GM19025 (cell line): ENCODE measurements at regions not wholly inside any gene's neighbourhood (a gene's known extent, or its start where the extent isn't known, plus 50 kb on each side); places are given as distances from the start of the nearest gene placed in this dataset.

Source experiments
- ATAC-seq: cut with Tn5 transposase; IDR thresholded peaks from one replicate; pipeline ENCODE4 v1.9.1; 2021; ENCODE audit warnings: mild to moderate bottlenecking, low read depth, moderate library complexity; ENCODE audit not compliant: unreplicated experiment

GRCh38 chr2:204219196-204219595 lies 282.6 kb downstream of the ICOS start:
- no peak for ATAC-seq

DNA sequence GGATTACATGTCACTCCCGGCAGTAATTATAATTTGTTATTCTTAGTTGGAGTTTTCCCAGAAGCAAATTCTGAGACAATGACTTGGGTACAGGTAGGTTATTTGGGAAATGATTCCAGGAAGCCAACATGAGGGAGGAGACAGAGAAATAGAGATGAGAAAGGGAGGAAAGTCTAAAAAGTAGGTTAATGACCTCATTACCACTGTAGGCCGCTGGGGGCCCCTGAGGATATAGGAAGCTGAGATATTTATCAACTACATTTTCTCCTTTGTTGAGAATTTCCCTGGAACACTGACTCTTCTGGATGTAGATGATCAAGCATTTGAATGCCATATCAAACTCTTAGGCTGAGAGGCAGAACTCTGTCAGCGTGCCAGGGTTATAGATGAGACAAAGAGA lies 284.3 kb downstream of the ICOS start:
- no peak for ATAC-seq

- no peak for ATAC-seq
Observed at GRCh38 chr2:204223046-204223445, 286.5 kb downstream of the ICOS start.

DNA sequence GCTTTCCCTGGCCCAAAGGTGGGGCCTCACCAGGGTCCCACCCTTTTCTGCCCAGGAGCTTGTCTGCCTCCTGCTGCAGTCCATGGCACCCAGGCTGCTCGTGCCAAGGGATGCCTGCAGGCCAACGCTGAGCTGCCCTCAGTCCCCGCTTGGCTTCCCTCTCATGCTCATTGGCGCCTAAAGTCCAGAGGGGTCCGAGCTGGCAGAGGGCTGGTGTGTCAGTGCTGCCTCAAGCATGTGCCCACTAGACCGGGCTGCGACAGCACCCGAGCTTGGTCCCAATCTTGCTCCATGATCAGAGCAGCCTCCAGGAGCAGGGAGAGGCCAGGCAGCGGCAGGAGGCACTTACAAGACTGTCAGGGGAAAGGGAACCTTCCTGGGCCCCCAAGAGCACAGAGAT lies 287.0 kb downstream of the ICOS start:
- ATAC-seq = no peak

DNA sequence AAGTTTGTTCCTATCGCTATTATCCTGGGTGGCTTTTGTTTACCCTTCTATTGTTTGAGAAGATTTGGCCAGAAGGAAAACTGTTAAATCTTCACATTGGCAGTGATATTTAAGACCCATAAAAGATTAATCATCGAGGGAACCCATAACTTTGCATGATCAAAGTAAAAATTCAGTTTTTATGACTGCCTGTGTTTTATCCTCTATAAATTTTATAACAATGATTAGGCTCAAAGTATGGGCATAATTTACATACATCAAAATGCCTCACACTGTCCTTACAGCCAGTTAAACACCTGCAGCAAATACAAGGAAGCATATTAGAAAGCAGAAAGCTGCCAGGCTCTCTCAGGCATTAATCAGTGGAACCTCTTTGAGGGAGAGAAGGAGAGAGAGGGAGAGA lies 289.1 kb downstream of the ICOS start:
- ATAC-seq = no peak

DNA sequence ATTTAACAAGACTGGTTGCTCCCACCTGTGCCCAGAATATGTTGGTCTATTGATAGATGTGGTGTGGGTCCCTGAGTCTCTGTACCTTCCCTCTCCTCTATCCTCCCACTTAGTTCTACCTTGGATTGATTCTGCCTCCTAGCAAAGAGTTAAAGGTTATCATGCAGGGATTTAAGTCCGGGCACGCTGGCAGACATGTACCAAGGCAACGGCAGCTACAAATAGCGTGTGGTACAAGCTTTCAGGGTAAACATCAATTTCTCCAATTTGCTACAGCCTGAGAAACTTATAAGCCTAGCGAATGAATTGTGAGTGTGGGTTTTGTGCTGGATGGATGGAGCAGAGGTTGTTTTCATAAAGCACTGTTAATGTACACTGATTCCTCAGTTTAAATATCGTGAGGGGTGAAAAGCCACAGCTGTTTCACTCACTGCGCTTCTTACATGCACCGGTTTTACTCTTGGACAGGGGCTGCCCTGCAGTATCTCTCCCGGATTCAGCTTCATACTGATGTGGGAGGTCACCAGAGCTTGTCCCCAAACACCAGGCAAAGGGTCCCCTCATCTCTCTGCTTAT lies 289.8 kb downstream of the ICOS start:
- ATAC-seq = no peak

GRCh38 chr2:204228169-204228886 lies 291.8 kb downstream of the ICOS start:
- no peak for ATAC-seq

DNA sequence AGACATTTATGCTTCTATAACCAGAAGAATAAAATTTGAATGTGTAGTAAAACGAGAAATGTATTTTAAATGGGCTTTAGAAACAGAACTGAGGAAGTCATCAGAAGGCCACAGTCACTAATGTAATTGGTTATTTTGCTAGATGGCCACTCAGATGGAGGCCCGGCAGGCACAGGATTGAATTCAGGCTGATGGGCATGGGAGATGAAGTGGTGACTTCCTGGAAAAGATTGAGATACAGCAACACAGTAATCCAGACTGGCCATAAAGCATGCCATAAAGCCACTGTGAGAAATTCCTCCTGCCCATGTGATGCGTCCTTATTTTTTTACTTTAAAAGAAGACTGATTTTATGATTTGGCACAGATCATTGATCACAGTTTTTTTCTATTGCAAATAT lies 297.7 kb downstream of the ICOS start:
- no peak for ATAC-seq

DNA sequence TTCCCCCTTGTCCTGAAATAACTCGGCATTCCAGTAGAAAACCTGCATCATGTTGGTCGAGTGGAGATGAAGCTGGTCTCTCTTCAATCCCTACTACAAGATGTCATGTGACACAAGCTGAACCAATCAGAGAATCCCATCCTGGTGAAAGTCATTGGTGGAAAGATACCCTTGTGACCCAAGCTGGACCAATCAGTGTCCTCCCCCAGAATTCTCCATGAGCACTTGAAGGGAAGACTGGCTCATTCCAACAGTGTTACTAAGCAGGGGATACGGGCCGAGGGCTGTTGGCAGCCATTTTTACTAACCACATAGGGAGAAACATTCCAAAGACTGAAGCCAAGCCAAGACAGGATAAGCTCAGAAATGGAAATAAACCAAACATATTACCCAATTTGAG lies 298.3 kb downstream of the ICOS start:
- no peak for ATAC-seq

DNA sequence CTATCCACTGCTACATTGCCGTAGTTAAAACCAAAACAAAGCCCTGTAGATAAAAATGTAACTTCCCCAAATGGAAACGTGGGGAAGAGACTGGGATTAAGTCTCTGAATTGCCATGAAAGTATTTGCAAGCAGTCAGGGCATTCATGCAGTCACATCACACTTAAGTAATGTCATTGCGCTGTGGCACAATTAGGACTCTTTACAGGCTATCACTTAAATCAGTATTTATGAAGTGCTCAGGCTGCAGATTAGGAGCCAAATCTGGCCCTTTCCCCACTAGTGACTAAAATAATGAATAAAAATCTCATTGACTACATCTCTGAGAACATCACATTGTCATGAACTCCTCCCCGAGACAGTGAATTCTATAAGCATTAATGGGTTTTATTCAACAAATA lies 300.9 kb downstream of the ICOS start:
- ATAC-seq = no peak

GRCh38 chr2:204239411-204240165 lies 303.0 kb downstream of the ICOS start:
- no peak for ATAC-seq

DNA sequence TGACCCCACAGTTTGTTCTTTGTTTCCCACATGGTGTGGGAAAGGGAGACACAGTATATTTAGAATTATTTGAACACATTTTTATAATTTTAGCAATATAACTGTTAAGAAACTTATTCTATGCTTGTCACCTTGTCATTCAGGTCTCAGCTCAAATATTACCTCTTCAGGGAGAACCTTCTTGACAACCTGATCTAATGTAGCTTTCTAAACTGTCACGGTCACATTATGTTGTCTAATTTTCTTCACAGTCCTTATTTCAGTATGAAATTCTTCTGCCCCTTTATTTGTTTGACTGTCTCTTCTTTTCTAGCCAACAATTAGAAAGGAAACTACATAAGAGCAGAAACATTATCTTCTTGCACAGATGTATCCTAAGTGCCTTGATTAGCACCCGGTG lies 304.3 kb upstream of the PARD3B start:
- no peak for ATAC-seq

DNA sequence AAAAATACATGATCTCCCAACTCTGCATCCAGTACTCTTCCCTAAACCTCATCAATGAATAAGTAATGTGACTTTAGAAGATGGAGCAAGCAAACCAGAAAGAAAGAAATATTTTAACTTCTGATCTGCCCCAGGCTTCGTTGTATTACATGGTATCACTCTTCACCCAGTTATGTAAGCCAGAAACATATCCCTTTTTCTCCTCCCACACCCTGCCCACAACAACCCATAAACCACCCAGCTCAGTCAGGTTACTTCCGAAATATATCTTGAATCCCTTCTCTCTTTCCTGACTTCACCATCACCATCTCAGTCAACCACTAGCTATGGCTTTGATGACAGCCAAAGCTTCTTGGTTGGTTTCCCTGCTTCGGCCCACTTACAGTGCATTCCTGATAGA lies 295.8 kb upstream of the PARD3B start:
- ATAC-seq = no peak

GRCh38 chr2:204250692-204251091 lies 294.6 kb upstream of the PARD3B start:
- no peak for ATAC-seq

DNA sequence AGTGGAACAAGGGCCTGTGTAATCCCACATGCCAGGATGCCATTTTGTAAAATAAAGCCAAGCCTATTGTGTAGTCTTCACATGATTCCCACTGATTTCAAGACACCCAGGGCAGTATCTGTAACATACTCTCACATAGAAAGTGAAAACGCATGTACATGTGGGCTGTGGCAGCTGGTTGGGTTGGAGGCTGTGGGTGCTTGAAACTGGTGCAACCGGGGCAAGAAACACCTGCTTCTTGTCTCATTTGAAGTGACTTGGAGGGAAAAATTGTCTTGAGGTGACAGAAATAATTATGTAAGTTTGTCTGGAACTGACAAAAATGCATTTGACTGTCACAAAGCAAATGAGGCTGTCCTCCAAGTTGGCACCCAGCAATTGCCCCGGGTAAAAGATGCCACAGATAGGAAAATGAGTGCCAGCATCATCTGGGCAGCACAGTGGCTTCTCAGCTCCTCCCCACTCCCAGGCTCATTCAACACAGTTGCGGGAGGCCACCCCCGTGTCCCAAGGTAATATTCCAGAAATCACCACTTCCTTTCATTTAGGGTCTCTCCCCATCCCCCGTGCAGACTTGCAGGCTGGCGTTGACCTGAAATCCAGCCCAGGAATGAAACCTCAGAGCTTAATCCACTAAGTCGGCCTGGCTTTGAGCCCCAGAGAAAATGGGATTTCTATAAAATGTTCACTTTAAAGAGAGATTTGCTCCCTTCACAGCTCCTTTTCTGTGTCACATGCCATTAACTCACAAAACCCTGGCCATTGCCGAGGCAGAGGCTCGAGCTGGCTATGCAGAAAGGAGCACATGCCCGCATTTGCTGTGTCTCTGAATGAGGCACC lies 293.9 kb upstream of the PARD3B start:
- ATAC-seq = peak; percentile 75

DNA sequence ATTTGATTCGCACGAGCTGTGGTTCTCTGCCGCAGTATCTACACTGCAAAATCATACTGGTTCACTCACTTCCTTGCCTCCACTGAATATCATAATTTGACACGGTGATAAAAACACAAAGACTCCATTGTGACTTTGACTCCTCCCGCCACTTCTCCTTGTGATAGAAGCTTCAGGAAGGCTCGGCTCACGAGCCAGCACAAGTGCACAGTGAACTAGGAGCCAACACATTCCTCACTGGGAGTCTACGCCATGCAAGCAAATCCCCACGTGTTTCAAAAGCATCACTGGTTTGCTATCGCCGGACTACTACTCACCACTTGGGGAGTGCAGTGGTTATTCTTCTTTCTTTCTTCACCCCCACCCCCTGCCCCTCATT lies 293.3 kb upstream of the PARD3B start:
- ATAC-seq = no peak

DNA sequence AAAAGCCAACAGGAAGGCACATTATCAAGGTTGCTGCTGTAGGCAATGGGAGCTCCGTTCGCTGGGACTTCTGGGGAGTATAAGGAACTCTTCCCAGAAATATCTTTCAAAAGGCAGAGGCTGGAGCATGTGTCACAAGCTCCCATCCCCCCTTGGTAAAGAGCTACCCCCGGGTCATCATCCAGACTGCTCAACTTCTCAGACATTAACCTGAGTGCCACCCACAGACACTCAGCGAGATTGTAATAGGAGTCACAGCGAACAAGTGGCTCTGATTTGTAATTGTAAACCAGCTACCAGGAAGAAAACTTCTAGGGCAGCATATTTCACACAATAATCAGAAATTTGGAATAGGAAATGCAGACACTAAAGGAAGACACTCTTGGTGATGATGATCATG lies 290.2 kb upstream of the PARD3B start:
- ATAC-seq = no peak

DNA sequence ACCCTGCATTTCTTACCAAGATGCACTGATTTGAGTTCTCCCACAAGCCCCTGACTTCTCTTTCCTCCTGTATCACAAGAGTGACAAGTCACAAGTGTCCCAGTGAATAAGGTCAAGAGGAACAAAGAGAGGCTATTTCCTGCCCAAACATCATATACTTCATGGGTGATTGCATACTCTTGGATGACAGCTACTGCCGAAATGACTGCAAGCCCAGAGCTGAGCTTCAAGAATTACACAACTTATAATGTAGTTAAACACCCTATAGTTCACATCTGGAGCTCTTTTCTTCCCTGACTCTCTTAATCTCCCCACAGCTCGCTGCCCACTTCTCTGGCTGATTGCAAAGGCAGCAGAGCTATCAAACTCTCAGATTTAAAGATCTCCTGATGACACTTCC lies 289.7 kb upstream of the PARD3B start:
- ATAC-seq = no peak

DNA sequence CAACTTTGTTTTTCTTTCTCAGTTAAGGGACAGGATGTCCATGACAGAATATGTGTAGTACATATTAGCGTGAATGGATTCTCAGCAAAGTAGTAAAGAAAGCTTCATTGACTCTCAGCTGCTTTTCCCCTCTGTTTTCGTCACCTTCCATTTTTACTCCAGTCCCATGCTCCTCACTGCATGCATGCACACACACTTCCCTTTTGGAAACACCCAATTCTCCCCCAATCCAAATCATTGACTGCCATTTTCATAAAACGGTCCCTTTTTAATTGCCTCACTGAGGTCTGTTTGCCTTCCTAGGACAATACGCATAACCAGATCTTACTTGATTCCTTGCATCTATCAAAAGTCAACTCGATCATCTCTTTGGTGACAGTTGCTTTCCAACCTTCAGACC lies 287.5 kb upstream of the PARD3B start:
- no peak for ATAC-seq

DNA sequence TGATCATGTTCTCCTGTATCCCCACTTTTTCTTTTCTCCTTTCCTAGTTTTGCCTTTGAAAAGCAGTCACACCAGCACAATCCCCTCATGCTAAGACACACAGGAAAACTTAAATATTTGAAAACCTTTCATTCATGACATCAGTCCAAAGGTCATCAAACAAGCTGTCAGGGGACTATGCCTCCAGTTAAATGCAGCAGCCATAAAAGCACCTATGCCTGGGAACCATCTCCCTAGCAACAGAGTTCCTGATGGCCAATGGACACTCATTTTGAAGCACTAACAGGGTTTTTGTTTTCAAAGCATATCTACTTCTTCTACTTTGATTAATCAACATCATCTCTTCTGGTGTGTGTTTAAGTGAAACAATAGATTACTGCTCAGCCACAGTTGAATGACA lies 286.4 kb upstream of the PARD3B start:
- no peak for ATAC-seq
